ENCODE measurements at regions not wholly inside any gene's neighbourhood (a gene's known extent, or its start where the extent isn't known, plus 50 kb on each side); places are given as distances from the start of the nearest gene placed in this dataset.

DNA sequence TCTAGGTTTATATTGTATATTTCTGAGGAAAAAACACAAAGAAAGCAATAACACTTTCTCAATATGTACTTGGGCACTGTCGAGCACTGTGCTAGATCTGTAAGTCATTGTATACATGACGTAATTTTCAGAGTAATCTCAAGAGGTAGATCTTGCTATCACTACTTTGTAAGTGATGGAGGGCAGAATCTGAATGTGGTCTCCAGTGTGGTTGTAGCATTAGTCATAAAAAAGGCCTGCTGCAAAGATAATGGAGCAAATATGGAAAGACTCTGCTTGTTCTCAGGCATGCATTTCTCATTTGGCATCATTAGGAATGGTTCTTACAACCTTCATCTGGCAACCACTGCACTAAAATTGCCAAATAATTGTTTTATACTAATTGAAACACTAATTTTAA is 419.8 kb upstream of the CCDC179 start:
- H4K20me1 ChIP-seq (ENCODE audit: control insufficient read depth, insufficient read depth, low read depth, low read length), result no peaks in the 10 kb centered on the region
- no peaks in the 10 kb centered on the region for H3K9me3 ChIP-seq (ENCODE audit: control insufficient read depth, insufficient read depth, low read length)
- no peaks in the 10 kb centered on the region for H3K4me1 ChIP-seq (ENCODE audit: control insufficient read depth, low read length)
- H3K27me3 ChIP-seq (ENCODE audit: control insufficient read depth, low read length), result no peaks in the 10 kb centered on the region
- no peak for TF ChIP-seq EZH2phosphoT487 (IDR thresholded peaks at IDR 0.05; ENCODE audit: borderline replicate concordance, low read length)
- TF ChIP-seq, protein P1, sequence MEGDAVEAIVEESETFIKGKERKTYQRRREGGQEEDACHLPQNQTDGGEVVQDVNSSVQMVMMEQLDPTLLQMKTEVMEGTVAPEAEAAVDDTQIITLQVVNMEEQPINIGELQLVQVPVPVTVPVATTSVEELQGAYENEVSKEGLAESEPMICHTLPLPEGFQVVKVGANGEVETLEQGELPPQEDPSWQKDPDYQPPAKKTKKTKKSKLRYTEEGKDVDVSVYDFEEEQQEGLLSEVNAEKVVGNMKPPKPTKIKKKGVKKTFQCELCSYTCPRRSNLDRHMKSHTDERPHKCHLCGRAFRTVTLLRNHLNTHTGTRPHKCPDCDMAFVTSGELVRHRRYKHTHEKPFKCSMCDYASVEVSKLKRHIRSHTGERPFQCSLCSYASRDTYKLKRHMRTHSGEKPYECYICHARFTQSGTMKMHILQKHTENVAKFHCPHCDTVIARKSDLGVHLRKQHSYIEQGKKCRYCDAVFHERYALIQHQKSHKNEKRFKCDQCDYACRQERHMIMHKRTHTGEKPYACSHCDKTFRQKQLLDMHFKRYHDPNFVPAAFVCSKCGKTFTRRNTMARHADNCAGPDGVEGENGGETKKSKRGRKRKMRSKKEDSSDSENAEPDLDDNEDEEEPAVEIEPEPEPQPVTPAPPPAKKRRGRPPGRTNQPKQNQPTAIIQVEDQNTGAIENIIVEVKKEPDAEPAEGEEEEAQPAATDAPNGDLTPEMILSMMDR (IDR thresholded peaks at IDR 0.05; ENCODE audit: low read depth, low read length, poor library complexity, severe bottlenecking), result no peak
- no peaks in the 10 kb centered on the region for H3K36me3 ChIP-seq (ENCODE audit: control insufficient read depth, low read length)
- no peaks in the 10 kb centered on the region for H3K9me2 ChIP-seq (replicated peaks; ENCODE audit: control insufficient read depth, low read length)
- H3K79me2 ChIP-seq (ENCODE audit: control insufficient read depth, low read length), result no peaks in the 10 kb centered on the region
- no peak overlapping the region for H3K4me3 ChIP-seq (ENCODE audit: low read length)
- H3K27ac ChIP-seq (ENCODE audit: low read depth, low read length), result no peak overlapping the region
- no peaks in the 10 kb centered on the region for H3F3A ChIP-seq (ENCODE audit: control insufficient read depth, insufficient read depth)
- H3K4me2 ChIP-seq (ENCODE audit: low read length), result no peak overlapping the region

DNA sequence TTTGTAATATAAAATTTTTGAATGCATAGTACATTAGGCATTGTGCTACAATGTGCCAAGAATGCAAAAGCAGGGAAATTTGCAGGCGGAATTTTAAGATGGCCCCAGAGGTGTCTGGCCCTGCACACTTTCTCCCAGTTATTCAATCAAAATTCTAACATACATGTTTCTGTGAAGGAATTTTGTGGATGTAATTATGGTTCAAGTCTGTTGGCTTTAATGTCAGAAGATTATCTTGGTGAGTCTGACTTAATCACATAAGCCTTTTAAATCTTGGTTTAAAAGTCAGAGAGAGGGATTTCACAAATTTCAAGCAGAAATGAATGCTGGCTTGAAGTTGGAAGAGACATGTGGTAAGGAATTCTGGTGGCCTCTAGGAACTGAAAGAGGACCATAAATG is 423.4 kb upstream of the CCDC179 start:
- no peak for TF ChIP-seq EZH2phosphoT487 (IDR thresholded peaks at IDR 0.05; ENCODE audit: borderline replicate concordance, low read length)
- TF ChIP-seq, protein P1 (IDR thresholded peaks at IDR 0.05; ENCODE audit: low read depth, low read length, poor library complexity, severe bottlenecking), result no peak
- H3K36me3 ChIP-seq (ENCODE audit: control insufficient read depth, low read length), result no peaks in the 10 kb centered on the region
- no peaks in the 10 kb centered on the region for H3K79me2 ChIP-seq (ENCODE audit: control insufficient read depth, low read length)
- no peaks in the 10 kb centered on the region for H3K9me3 ChIP-seq (ENCODE audit: control insufficient read depth, insufficient read depth, low read length)
- no peaks in the 10 kb centered on the region for H3F3A ChIP-seq (ENCODE audit: control insufficient read depth, insufficient read depth)
- no peak overlapping the region for H3K27ac ChIP-seq (ENCODE audit: low read depth, low read length)
- H3K4me3 ChIP-seq (ENCODE audit: low read length), result no peak overlapping the region
- no peaks in the 10 kb centered on the region for H4K20me1 ChIP-seq (ENCODE audit: control insufficient read depth, insufficient read depth, low read depth, low read length)
- no peaks in the 10 kb centered on the region for H3K9me2 ChIP-seq (replicated peaks; ENCODE audit: control insufficient read depth, low read length)
- H3K4me2 ChIP-seq (ENCODE audit: low read length), result no peak overlapping the region
- no peaks in the 10 kb centered on the region for H3K27me3 ChIP-seq (ENCODE audit: control insufficient read depth, low read length)
- H3K4me1 ChIP-seq (ENCODE audit: control insufficient read depth, low read length), result no peaks in the 10 kb centered on the region

DNA sequence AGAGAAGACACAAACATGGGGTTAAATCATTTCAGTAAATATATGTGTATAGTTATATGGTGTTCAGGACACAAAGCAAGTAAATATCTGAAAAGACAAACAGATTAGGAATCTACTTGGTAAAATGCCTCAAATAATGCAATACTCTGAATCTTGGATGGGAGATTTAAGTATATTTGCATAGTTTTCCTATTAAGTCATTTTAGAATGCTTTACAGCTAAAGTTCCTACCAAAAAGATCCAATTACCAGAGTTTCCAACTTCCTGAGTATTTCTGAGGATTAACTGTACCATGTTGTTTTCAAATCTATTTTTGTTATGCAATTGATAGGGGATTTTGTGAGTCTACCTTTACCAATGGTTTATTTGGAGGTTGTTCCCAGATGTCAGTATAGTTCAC is 424.4 kb upstream of the CCDC179 start:
- H3K4me3 ChIP-seq (ENCODE audit: low read length), result no peak overlapping the region
- H3K36me3 ChIP-seq (ENCODE audit: control insufficient read depth, low read length), result no peaks in the 10 kb centered on the region
- H3F3A ChIP-seq (ENCODE audit: control insufficient read depth, insufficient read depth), result no peaks in the 10 kb centered on the region
- no peaks in the 10 kb centered on the region for H3K4me1 ChIP-seq (ENCODE audit: control insufficient read depth, low read length)
- no peak overlapping the region for H3K27ac ChIP-seq (ENCODE audit: low read depth, low read length)
- TF ChIP-seq, protein P1 (IDR thresholded peaks at IDR 0.05; ENCODE audit: low read depth, low read length, poor library complexity, severe bottlenecking), result no peak
- no peak for TF ChIP-seq EZH2phosphoT487 (IDR thresholded peaks at IDR 0.05; ENCODE audit: borderline replicate concordance, low read length)
- no peaks in the 10 kb centered on the region for H3K79me2 ChIP-seq (ENCODE audit: control insufficient read depth, low read length)
- no peaks in the 10 kb centered on the region for H3K9me2 ChIP-seq (replicated peaks; ENCODE audit: control insufficient read depth, low read length)
- H3K9me3 ChIP-seq (ENCODE audit: control insufficient read depth, insufficient read depth, low read length), result no peaks in the 10 kb centered on the region
- no peaks in the 10 kb centered on the region for H4K20me1 ChIP-seq (ENCODE audit: control insufficient read depth, insufficient read depth, low read depth, low read length)
- H3K27me3 ChIP-seq (ENCODE audit: control insufficient read depth, low read length), result no peaks in the 10 kb centered on the region
- H3K4me2 ChIP-seq (ENCODE audit: low read length), result no peak overlapping the region

Data from DOHH2 (cell line).